HG03139 (cell line): ENCODE measurements at regions not wholly inside any gene's neighbourhood (a gene's known extent, or its start where the extent isn't known, plus 50 kb on each side); places are given as distances from the start of the nearest gene placed in this dataset.

Source experiments
- ATAC-seq: cut with Tn5 transposase; IDR thresholded peaks from one replicate; pipeline ENCODE4 v1.9.1; 2021; ENCODE audit not compliant: unreplicated experiment

GRCh38 chr1:208413006-208413405 lies 168.8 kb upstream of the PLXNA2 start:
- ATAC-seq: no peak

GRCh38 chr1:208418667-208419066 lies 174.5 kb upstream of the PLXNA2 start:
- ATAC-seq: no peak

- ATAC-seq: no peak
Observed at GRCh38 chr1:208419746-208420420, 175.7 kb upstream of the PLXNA2 start.

GRCh38 chr1:208420696-208421095 lies 176.5 kb upstream of the PLXNA2 start:
- no peak for ATAC-seq

- ATAC-seq: no peak
Observed at GRCh38 chr1:208421486-208421885, 177.3 kb upstream of the PLXNA2 start.

- ATAC-seq: no peak
Observed at GRCh38 chr1:208423526-208423925, 179.3 kb upstream of the PLXNA2 start.

GRCh38 chr1:208425096-208425495 lies 180.9 kb upstream of the PLXNA2 start:
- ATAC-seq: no peak

- ATAC-seq: no peak
Observed at GRCh38 chr1:208430220-208430619, 186.0 kb upstream of the PLXNA2 start.

GRCh38 chr1:208431721-208432120 lies 187.5 kb upstream of the PLXNA2 start:
- ATAC-seq: no peak

GRCh38 chr1:208432346-208432745 lies 188.2 kb upstream of the PLXNA2 start:
- ATAC-seq: no peak

GRCh38 chr1:208433086-208433485 lies 188.9 kb upstream of the PLXNA2 start:
- no peak for ATAC-seq

GRCh38 chr1:208433971-208434370 lies 189.8 kb upstream of the PLXNA2 start:
- ATAC-seq: no peak

GRCh38 chr1:208437401-208437800 lies 193.2 kb upstream of the PLXNA2 start:
- no peak for ATAC-seq

GRCh38 chr1:208438112-208438699 lies 194.0 kb upstream of the PLXNA2 start:
- ATAC-seq: no peak

GRCh38 chr1:208445758-208446203 lies 201.6 kb upstream of the PLXNA2 start:
- no peak for ATAC-seq

GRCh38 chr1:208446271-208446691 lies 202.1 kb upstream of the PLXNA2 start:
- ATAC-seq: no peak

GRCh38 chr1:208448425-208448824 lies 204.2 kb upstream of the PLXNA2 start:
- ATAC-seq: no peak

- ATAC-seq: no peak
Observed at GRCh38 chr1:208449951-208450350, 205.8 kb upstream of the PLXNA2 start.

- ATAC-seq: no peak
Observed at GRCh38 chr1:208450958-208451357, 206.8 kb upstream of the PLXNA2 start.

GRCh38 chr1:208455821-208456220 lies 211.6 kb upstream of the PLXNA2 start:
- ATAC-seq: no peak

GRCh38 chr1:208456487-208456886 lies 212.3 kb upstream of the PLXNA2 start:
- no peak for ATAC-seq

GRCh38 chr1:208460823-208461222 lies 216.6 kb upstream of the PLXNA2 start:
- ATAC-seq: no peak

GRCh38 chr1:208461680-208462079 lies 217.5 kb upstream of the PLXNA2 start:
- ATAC-seq: no peak
